ENCODE measurements at regions not wholly inside any gene's neighbourhood (a gene's known extent, or its start where the extent isn't known, plus 50 kb on each side); places are given as distances from the start of the nearest gene placed in this dataset.

DNA sequence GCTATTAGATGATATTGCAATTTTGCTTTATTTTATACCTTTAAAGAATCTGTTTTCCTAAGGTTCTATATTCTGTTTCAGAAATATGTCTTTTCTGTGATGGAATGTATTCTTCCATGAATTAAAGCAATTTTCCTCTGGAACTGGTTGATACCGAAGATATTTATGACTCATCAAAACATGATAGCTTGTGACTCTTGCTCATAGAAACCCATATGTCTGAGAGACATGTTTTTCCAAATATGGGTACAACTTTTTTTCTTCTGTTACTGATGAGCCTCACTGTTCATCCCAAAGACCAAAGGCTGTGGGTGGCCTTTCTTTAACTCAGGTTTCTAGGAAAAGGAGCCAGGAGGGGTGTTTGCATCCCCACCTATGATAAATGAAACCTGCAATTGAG, 126.1 kb upstream of the PAPPA start:
- H3K4me1 ChIP-seq (ENCODE audit: insufficient read depth, low read length), result no peaks in the 10 kb centered on the region
- no peaks in the 10 kb centered on the region for H3K79me1 ChIP-seq (ENCODE audit: insufficient read depth, low read depth, low read length, poor library complexity, severe bottlenecking)
- H3K4ac ChIP-seq (ENCODE audit: low read depth, low read length), result no peak overlapping the region
- no peaks in the 10 kb centered on the region for H3K79me2 ChIP-seq (ENCODE audit: insufficient read depth, low read length)
- no peak overlapping the region for H2BK12ac ChIP-seq (ENCODE audit: insufficient read length, low read depth, low read length)
- no peak overlapping the region for H3T11ph ChIP-seq (ENCODE audit: low read length)
- no peak overlapping the region for H3K18ac ChIP-seq (ENCODE audit: insufficient read length, low read depth, low read length)
- H3K27me3 Mint-ChIP-seq (ENCODE audit: low read depth), result no peaks in the 10 kb centered on the region
- no peak for TF ChIP-seq CTCF (conservative IDR thresholded peaks at IDR 0.05)
- DNase-seq, result no peak
- no peak overlapping the region for H3K4me3 Mint-ChIP-seq
- no peak overlapping the region for H2AK5ac ChIP-seq (ENCODE audit: insufficient read length, low read length)
- no peak overlapping the region for H4K8ac ChIP-seq (replicated peaks; ENCODE audit: insufficient read length, low read depth, low read length)
- no peak overlapping the region for H4K5ac ChIP-seq (ENCODE audit: insufficient read length, low read depth, low read length)
- peaks cover 0 to 5% of the 10 kb centered on the region in 2 experiments; a peak in 2 of 4 replicates for H3K4me1 Mint-ChIP-seq
- no peak overlapping the region for H3K4me2 ChIP-seq (ENCODE audit: insufficient read depth, insufficient read length, low read length)
- no peak overlapping the region for H2BK15ac ChIP-seq (ENCODE audit: low read depth, low read length)
- H2AFZ ChIP-seq (ENCODE audit: low read length), result no peak overlapping the region
- no peak overlapping the region for H3K56ac ChIP-seq (ENCODE audit: insufficient read length, low read depth, low read length)
- H3K36me3 Mint-ChIP-seq (ENCODE audit: insufficient read depth in 1 of 3, low read depth in 3 of 3), result peaks cover 0 to 13% (median 2%) of the 10 kb centered on the region in 3 experiments; a peak in 2 of 7 replicates
- no peak overlapping the region for H4K91ac ChIP-seq (ENCODE audit: insufficient read length, low read depth, low read length)
- no peak overlapping the region for H2BK120ac ChIP-seq (ENCODE audit: low read depth, low read length, poor library complexity, severe bottlenecking)
- H3K23me2 ChIP-seq (ENCODE audit: insufficient read length, low read depth, low read length, poor library complexity, severe bottlenecking), result no peaks in the 10 kb centered on the region
- H3K27ac Mint-ChIP-seq, result no peak overlapping the region
- H3K9me3 ChIP-seq (ENCODE audit: control insufficient read depth, low read depth, low read length), result no peaks in the 10 kb centered on the region
- no peak overlapping the region for H3K23ac ChIP-seq (ENCODE audit: insufficient read length, low read depth, low read length)
- H3K9me3 Mint-ChIP-seq, result peaks cover 10% of the 10 kb centered on the region in 2 experiments
- no peaks in the 10 kb centered on the region for H3K27me3 ChIP-seq (ENCODE audit: insufficient read depth, low read length)
- no CpG with 5 or more reads among the region's 1 CpG for WGBS (ENCODE audit: extremely low coverage, insufficient read length, low lambda C conversion rate)
- H3K14ac ChIP-seq (ENCODE audit: insufficient read depth, low read length), result no peak overlapping the region
- H2BK20ac ChIP-seq (ENCODE audit: low read depth, low read length, poor library complexity, severe bottlenecking), result no peak overlapping the region
- no peak overlapping the region for H2BK5ac ChIP-seq (ENCODE audit: insufficient read length, low read length)
- H3K9ac ChIP-seq (ENCODE audit: extremely low read depth, insufficient read length, low read length), result no peak overlapping the region
- no peak overlapping the region for H3K27ac ChIP-seq (ENCODE audit: insufficient read length, low read depth, low read length)
- H4K20me1 ChIP-seq (ENCODE audit: control insufficient read depth, insufficient read depth, insufficient read length), result no peaks in the 10 kb centered on the region
